Suprapubic skin (tissue), 4 donors: ENCODE measurements at regions not wholly inside any gene's neighbourhood (a gene's known extent, or its start where the extent isn't known, plus 50 kb on each side); places are given as distances from the start of the nearest gene placed in this dataset.

Experiments used
- CTCF ChIP-seq, 2 donors: fragments of 200-600 bp in 1 of 2; fragments of 450-650 bp in 1 of 2; sonication (generic) in 1 of 2; IDR thresholded peaks; one replicate each; pipeline ENCODE4 v1.5.1; 2016 to 2019; ENCODE audit warnings: antibody characterized with exemption in 2 of 2, mild to moderate bottlenecking in 1 of 2, moderate library complexity in 1 of 2
- POLR2A ChIP-seq, 2 donors: fragments of 450-650 bp; IDR thresholded peaks; one replicate each; pipeline ENCODE4 v1.6.1; 2017; ENCODE audit warnings: antibody characterized with exemption in 2 of 2, mild to moderate bottlenecking in 2 of 2, moderate library complexity in 2 of 2
- POLR2AphosphoS5 ChIP-seq, 3 donors: sonication (generic); formaldehyde crosslinking; IDR thresholded peaks; one replicate each; pipeline ENCODE4 v1.6.1; 2017; ENCODE audit warnings: antibody characterized with exemption in 3 of 3

GRCh38 chr2:23118313-23118712 is 266.7 kb upstream of the KLHL29 start:
- TF ChIP-seq POLR2AphosphoS5 (IDR thresholded peaks at IDR 0.05) (no peak), CTCF (IDR thresholded peaks at IDR 0.05) (no peak), POLR2A (IDR thresholded peaks at IDR 0.05) (no peak)
